HG03565 (cell line): ENCODE measurements at regions not wholly inside any gene's neighbourhood (a gene's known extent, or its start where the extent isn't known, plus 50 kb on each side); places are given as distances from the start of the nearest gene placed in this dataset.
"Not testable (repeated sequence)": the region's sequence is repeated elsewhere in the genome, so short reads cannot be mapped to it uniquely, and the experiment has no call there.

ENCODE experiments used
- ATAC-seq: cut with Tn5 transposase; IDR thresholded peaks from one replicate; pipeline ENCODE4 v1.9.1; 2021; ENCODE audit warnings: mild to moderate bottlenecking, moderate library complexity; ENCODE audit not compliant: unreplicated experiment

GRCh38 chr21:17682924-17683323, 70.2 kb upstream of the BTG3 start:
- no peak for ATAC-seq

- ATAC-seq: peak; percentile 93
Measured at GRCh38 chr21:17679002-17679600, 66.4 kb upstream of the BTG3 start.

- ATAC-seq: not testable (repeated sequence)
Measured at GRCh38 chr21:17676930-17677329, 64.2 kb upstream of the BTG3 start.

- ATAC-seq: no peak
Measured at GRCh38 chr21:17674106-17674505, 61.4 kb upstream of the BTG3 start.

GRCh38 chr21:17673261-17674020, 60.7 kb upstream of the BTG3 start:
- ATAC-seq: no peak

- ATAC-seq: no peak
Measured at GRCh38 chr21:17671733-17672132, 59.0 kb upstream of the BTG3 start.

- ATAC-seq: no peak
Measured at GRCh38 chr21:17668479-17669140, 55.9 kb upstream of the BTG3 start.

- no peak for ATAC-seq
Measured at GRCh38 chr21:17667256-17667655, 54.6 kb upstream of the BTG3 start.
